ENCODE measurements at regions not wholly inside any gene's neighbourhood (a gene's known extent, or its start where the extent isn't known, plus 50 kb on each side); places are given as distances from the start of the nearest gene placed in this dataset.

GRCh38 chr3:7973006-7973405 is 528.6 kb upstream of the LMCD1 start:
- Histone ChIP-seq H4K20me1 (replicated peaks; ENCODE audit: control insufficient read depth, extremely low read depth, insufficient read depth, low read length) (no peaks in the 10 kb centered on the region), H3K4me2 (ENCODE audit: insufficient read depth, low read length) (no peak overlapping the region), H2AFZ (ENCODE audit: low read depth, low read length) (no peak overlapping the region), H3K27ac (ENCODE audit: insufficient read depth, low read depth, low read length) (no peak overlapping the region), H3K4me1 (ENCODE audit: control insufficient read depth, extremely low read depth, insufficient read depth, low read length) (no peaks in the 10 kb centered on the region), H3K9me1 (replicated peaks; ENCODE audit: control insufficient read depth, extremely low read depth, insufficient read depth, low read length) (no peaks in the 10 kb centered on the region), H3K27me3 (ENCODE audit: control insufficient read depth in 2 of 2, insufficient read depth in 2 of 2, low read length in 2 of 2) (no peaks in the 10 kb centered on the region), H3K9me3 (replicated peaks; ENCODE audit: control insufficient read depth, insufficient read depth, low read length) (no peaks in the 10 kb centered on the region), H3K9ac (replicated peaks; ENCODE audit: extremely low read depth, insufficient read depth, low read length) (no peak overlapping the region), H3K79me2 (ENCODE audit: control insufficient read depth, insufficient read depth, low read length) (no peaks in the 10 kb centered on the region), H3K4me3 (replicated peaks in 1 of 3; ENCODE audit: insufficient read depth in 1 of 3, low read depth in 1 of 3, low read length in 3 of 3) (no peak overlapping the region), H3K36me3 (ENCODE audit: control insufficient read depth in 2 of 2, extremely low read depth in 1 of 2, insufficient read depth in 2 of 2, low read length in 2 of 2) (no peaks in the 10 kb centered on the region)
- ChIA-PET POLR2A (no interaction called here), CTCF (no interaction called here)
- intact Hi-C loops (cut with micrococcal nuclease) = no loop called here
- dilution Hi-C loops (cut with MboI; ENCODE audit: extremely low pct_ligation_motif_present, low sequenced_read_pairs) = no loop called here
- DNase-seq (ENCODE audit: low read depth, low spot score) (no peak), FAIRE-seq (no peak)
- no TSS peak for BruUV-seq (replicated peaks)
- TF ChIP-seq POLR2A (IDR thresholded peaks at IDR 0.05; ENCODE audit: low read depth, low read length) (no peak), GATA2 (IDR thresholded peaks at IDR 0.05; ENCODE audit: insufficient read depth, insufficient read length, low read depth, low read length) (no peak), JUN (IDR thresholded peaks at IDR 0.05; ENCODE audit: borderline replicate concordance, insufficient read depth, insufficient read length, low read depth) (no peak), FOS (IDR thresholded peaks at IDR 0.05; ENCODE audit: borderline replicate concordance, insufficient read depth, low read length) (no peak), MAX (IDR thresholded peaks at IDR 0.05; ENCODE audit: insufficient read depth, insufficient read length) (no peak), MYC (IDR thresholded peaks at IDR 0.05; ENCODE audit: low read depth, low read length) (no peak), EZH2 (IDR thresholded peaks at IDR 0.05; ENCODE audit: borderline replicate concordance, low read depth, low read length, severe bottlenecking) (no peak)
- TF ChIP-seq, protein P1, sequence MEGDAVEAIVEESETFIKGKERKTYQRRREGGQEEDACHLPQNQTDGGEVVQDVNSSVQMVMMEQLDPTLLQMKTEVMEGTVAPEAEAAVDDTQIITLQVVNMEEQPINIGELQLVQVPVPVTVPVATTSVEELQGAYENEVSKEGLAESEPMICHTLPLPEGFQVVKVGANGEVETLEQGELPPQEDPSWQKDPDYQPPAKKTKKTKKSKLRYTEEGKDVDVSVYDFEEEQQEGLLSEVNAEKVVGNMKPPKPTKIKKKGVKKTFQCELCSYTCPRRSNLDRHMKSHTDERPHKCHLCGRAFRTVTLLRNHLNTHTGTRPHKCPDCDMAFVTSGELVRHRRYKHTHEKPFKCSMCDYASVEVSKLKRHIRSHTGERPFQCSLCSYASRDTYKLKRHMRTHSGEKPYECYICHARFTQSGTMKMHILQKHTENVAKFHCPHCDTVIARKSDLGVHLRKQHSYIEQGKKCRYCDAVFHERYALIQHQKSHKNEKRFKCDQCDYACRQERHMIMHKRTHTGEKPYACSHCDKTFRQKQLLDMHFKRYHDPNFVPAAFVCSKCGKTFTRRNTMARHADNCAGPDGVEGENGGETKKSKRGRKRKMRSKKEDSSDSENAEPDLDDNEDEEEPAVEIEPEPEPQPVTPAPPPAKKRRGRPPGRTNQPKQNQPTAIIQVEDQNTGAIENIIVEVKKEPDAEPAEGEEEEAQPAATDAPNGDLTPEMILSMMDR (IDR thresholded peaks at IDR 0.05; ENCODE audit: extremely low read depth in 1 of 2, insufficient read depth in 1 of 2, low read depth in 1 of 2, low read length in 2 of 2) = no peak

All from endothelial cell of umbilical vein (primary cell).